Upper lobe of left lung (tissue), 4 donors: ENCODE measurements at regions not wholly inside any gene's neighbourhood (a gene's known extent, or its start where the extent isn't known, plus 50 kb on each side); places are given as distances from the start of the nearest gene placed in this dataset.

Source experiments
- POLR2A ChIP-seq, 4 donors: fragments of 450-650 bp; IDR thresholded peaks; one replicate each; pipeline ENCODE4 v1.5.1; 2016 to 2017; ENCODE audit warnings: antibody characterized with exemption in 4 of 4, mild to moderate bottlenecking in 2 of 4
- POLR2AphosphoS5 ChIP-seq, 2 donors: sonication (generic); formaldehyde crosslinking; IDR thresholded peaks; one replicate each; pipeline ENCODE4 v1.5.1; 2017; ENCODE audit warnings: antibody characterized with exemption in 2 of 2
- TF ChIP-seq, protein P1 (sequence below), 6 experiments: fragments of 450-650 bp in 4 of 6; fragments of 200-600 bp in 2 of 6; sonication (generic) in 2 of 6; IDR thresholded peaks; one replicate each; pipeline ENCODE4 v1.5.1; 2016 to 2019; ENCODE audit warnings: antibody characterized with exemption in 6 of 6

DNA sequence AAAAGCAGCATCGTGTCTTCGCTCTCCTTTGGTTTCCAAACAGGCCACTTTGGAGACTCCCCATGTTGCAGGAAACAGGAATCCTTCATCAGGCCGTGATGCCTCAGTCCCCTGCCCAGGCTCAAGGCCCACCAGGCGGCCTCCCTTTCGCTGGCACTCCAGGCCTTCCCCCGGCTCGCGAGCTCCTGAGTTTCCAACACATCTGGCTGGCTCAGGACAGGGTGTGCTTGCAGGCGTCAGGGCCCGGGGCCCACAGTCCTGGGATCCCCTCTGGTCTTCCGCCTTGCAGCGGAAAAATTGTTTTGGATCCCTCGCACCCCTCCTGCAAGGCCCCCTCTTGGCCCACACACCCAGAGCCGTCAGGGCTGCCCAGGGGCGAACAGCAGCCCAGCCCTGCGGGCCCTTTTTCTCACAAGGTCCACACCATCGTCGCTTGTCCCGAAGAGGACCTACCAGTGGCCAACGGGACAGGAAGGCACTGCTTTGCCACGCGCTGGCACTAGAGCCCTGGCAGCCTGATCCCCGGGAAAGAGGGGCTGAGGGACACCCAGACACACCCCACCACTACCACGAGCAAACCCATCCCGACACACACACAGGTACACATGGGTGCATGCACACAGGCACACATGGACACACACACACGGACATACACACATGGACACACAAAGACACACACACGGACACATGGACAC lies 1930.9 kb upstream of the DEFB115 start:
- TF ChIP-seq, protein P1, sequence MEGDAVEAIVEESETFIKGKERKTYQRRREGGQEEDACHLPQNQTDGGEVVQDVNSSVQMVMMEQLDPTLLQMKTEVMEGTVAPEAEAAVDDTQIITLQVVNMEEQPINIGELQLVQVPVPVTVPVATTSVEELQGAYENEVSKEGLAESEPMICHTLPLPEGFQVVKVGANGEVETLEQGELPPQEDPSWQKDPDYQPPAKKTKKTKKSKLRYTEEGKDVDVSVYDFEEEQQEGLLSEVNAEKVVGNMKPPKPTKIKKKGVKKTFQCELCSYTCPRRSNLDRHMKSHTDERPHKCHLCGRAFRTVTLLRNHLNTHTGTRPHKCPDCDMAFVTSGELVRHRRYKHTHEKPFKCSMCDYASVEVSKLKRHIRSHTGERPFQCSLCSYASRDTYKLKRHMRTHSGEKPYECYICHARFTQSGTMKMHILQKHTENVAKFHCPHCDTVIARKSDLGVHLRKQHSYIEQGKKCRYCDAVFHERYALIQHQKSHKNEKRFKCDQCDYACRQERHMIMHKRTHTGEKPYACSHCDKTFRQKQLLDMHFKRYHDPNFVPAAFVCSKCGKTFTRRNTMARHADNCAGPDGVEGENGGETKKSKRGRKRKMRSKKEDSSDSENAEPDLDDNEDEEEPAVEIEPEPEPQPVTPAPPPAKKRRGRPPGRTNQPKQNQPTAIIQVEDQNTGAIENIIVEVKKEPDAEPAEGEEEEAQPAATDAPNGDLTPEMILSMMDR (IDR thresholded peaks at IDR 0.05) = no peak
- TF ChIP-seq POLR2AphosphoS5 (IDR thresholded peaks at IDR 0.05) (no peak), POLR2A (IDR thresholded peaks at IDR 0.05) (no peak)
